ENCODE measurements at regions not wholly inside any gene's neighbourhood (a gene's known extent, or its start where the extent isn't known, plus 50 kb on each side); places are given as distances from the start of the nearest gene placed in this dataset.

- TF ChIP-seq CTCF (conservative IDR thresholded peaks at IDR 0.05; ENCODE audit: low read depth, low read length): no peak
- H3K4me3 ChIP-seq (ENCODE audit: low read depth, low read length): no peak overlapping the region
- DNase-seq (ENCODE audit: low read depth): no peak
Observed at GRCh38 chr1:233527818-233528217, 86.1 kb upstream of the KCNK1 start.

GRCh38 chr1:233530665-233531386, 83.1 kb upstream of the KCNK1 start:
- H3K4me3 ChIP-seq (ENCODE audit: low read depth, low read length): no peak overlapping the region
- no peak for DNase-seq (ENCODE audit: low read depth)
- no peak for TF ChIP-seq CTCF (conservative IDR thresholded peaks at IDR 0.05; ENCODE audit: low read depth, low read length)

- no peak for TF ChIP-seq CTCF (conservative IDR thresholded peaks at IDR 0.05; ENCODE audit: low read depth, low read length)
- no peak overlapping the region for H3K4me3 ChIP-seq (ENCODE audit: low read depth, low read length)
- DNase-seq (ENCODE audit: low read depth): no peak
Observed at GRCh38 chr1:233540816-233541215, 73.1 kb upstream of the KCNK1 start.

GRCh38 chr1:233543338-233544255, 70.3 kb upstream of the KCNK1 start:
- DNase-seq (ENCODE audit: low read depth): peak; percentile 87
- no peak overlapping the region for H3K4me3 ChIP-seq (ENCODE audit: low read depth, low read length)
- TF ChIP-seq CTCF (conservative IDR thresholded peaks at IDR 0.05; ENCODE audit: low read depth, low read length): no peak

GRCh38 chr1:233544304-233544703, 69.6 kb upstream of the KCNK1 start:
- no peak overlapping the region for H3K4me3 ChIP-seq (ENCODE audit: low read depth, low read length)
- DNase-seq (ENCODE audit: low read depth): no peak
- no peak for TF ChIP-seq CTCF (conservative IDR thresholded peaks at IDR 0.05; ENCODE audit: low read depth, low read length)

DNA sequence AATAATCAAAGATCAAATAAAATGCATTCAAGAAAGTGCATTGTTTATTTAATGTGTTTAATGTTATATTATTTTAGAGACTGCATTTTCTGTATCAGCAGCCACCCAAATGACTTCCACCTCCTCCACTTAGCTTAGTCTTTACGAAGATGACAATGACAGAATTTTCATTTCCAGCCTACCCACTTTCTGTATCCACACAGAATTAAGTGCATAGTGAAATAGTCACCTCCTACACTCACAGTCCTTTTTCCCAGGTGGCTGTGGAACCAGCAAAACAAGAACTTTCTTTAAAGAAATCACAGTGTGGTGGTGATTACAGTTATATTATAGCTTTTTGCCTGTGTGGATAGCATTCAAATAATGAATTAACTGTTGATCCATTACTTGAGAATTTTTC, 66.2 kb upstream of the KCNK1 start:
- DNase-seq (ENCODE audit: low read depth): no peak
- no peak overlapping the region for H3K4me3 ChIP-seq (ENCODE audit: low read depth, low read length)
- no peak for TF ChIP-seq CTCF (conservative IDR thresholded peaks at IDR 0.05; ENCODE audit: low read depth, low read length)

Measured in epithelial cell of proximal tubule (primary cell).